T1000 (cell line): ENCODE measurements at regions not wholly inside any gene's neighbourhood (a gene's known extent, or its start where the extent isn't known, plus 50 kb on each side); places are given as distances from the start of the nearest gene placed in this dataset.

ENCODE experiments used
- DNase-seq: peaks from one replicate; lab custom pipeline; 2025; ENCODE audit warnings: mixed read lengths; lab: John Stamatoyannopoulos, UW

DNA sequence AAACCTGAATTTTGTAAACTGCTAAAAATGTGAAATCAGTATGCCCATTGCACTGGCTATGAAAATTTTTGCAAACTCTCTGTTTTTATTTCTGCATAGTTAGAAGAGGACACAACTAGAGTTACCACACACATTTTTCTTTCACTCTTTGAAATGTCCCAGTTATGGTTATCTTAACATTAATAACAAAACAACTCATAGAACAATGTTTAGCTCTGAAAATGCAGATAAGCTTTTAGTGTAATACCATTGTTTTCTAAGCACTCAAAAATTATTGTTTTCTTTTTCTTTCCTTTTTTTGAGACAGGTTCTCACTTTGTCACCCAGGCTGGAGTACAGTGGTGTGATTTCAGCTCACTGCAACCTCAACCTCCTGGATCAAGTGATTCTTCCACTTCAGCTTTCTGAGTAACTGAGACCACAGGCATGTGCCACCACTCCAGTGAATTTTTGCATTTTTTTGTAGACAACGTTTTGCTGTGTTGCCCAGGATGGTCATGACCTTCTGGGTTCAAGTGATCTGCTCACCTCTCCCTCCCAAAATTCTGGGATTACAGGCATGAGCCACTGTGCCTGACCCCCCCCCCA lies 1204.5 kb upstream of the ZEB2 start:
- no peak for DNase-seq

DNA sequence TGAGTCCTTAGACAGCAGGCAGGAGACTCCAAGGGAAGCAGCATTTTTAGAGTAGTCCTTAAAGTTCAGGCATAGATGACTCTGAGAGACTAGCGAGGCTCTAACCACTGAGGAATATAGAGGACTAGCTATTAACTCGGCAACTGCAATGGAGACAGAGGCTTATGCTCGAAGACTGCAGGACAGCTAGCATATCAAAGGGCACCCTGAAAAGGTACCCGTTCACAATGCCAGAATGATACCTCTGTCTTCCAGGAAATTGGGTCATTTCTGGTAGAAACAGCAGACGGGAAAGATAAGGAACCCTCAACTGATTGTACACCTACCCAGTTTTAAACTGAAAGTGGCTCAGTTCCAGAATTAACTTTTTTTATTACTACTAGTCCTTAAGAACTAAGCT lies 1204.0 kb upstream of the ZEB2 start:
- DNase-seq = no peak

DNA sequence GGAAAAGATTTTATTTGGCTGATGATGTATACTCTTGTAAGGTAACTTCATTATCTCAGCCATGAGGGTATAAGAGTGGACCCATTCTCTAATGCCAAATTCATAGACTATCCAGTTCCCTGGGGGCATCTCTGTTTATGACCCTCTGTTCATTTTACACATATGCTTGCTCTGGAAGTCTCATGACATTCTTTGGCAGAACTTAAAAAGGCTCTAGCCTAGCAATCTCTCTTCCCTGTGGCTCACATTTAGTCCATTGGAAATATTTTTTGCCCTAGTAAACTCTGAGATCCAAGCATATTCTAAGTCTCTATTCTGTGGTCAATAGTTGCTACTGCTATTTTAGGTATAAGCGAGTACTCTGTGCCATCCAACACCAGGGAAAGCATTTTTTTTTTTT lies 1201.8 kb upstream of the ZEB2 start:
- DNase-seq = no peak

DNA sequence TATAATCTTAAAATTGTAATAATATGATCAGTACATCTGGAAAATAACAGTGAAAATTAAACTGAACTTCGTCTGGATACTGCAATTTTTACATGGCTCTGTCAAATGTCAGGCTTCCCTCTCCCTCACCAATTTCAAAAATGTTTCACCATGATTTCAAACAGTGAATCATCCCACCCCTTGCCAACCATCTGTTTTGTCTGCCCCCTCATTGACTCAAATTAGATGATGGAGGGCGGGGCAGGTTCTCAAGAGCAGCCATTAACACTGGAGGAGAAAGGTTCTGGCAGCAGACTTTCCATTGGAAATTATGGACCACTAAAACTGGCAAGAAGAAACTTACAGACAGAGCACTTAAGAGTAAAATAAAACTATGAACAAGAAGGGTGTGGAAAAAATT lies 1195.7 kb upstream of the ZEB2 start:
- DNase-seq = no peak

DNA sequence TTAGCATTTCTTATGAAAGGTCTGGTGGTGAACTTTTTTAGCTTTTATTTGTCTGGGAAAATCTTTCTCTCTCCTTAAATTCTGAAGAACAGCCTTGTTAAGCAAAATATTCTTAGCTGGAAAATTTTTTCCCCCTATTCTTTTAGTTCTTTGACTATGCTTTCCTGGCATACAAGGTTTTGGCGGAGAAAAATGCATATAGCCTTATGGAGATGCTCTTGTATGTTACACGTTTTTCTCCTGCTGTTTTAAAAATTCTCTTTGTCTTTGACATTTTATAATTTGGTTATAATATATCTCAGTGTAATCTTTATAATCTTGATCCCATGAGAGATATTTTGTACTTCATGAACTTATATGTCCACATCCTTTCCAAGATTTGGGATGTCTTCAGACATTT lies 1190.4 kb upstream of the ZEB2 start:
- no peak for DNase-seq

DNA sequence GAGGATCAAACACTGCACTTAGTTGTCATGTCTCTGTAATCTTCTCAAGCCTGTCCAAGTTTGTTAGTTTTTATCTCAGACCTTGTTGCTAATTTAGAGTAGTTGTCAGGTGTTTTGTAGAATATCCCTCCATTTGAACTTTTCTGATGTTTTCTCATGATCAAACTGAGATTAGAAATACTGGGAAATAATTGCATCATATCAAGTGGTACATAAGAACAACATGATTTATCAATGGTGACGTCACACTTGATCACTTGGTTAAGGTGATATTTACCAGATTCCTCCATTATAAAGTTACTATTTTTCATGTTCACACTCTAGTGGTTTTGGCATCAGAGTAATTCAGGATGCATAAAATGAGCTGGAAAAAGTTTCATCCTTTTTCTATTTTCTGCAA lies 1182.4 kb upstream of the ZEB2 start:
- DNase-seq = no peak

DNA sequence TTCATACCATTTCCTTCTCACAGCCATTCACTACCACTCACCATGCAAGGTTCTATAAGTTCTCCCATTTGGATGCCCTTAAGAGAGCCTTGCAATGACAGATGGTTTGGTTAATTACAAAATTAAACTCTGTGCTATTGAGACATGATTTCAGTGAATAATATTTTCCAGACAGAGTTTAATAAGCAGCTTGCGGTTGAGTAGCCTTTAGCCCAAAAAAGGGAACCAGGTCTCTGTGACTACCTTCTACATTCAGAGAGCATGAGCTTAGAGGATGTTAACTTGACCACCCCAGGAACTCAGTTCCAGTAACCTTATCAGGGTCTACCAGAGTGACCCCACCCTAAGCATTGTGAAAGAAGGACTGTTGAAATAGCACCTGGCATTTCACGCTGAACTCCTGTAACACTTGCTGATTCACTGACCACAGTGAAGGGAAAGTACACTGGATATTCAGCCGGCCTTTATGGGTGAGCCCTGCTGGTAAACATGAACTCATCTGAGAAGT lies 1173.1 kb upstream of the ZEB2 start:
- DNase-seq = no peak

DNA sequence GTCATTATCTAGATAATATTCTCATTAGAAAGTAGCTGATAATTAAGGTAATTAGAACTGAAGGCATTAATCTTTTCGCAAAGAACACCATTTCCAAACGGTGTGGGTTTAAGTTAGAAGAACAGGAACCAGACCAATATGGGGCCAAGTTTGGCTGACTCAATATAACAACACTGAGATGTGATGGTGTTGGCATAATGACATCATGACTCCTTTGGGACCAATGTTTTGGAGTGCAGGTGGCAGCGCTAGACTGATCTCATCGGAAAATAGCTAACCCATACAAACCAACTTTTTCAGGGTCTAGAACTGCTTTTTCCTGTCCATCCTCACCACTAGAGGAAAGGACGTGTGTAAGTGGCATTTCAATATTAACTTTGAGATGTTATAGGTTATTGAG lies 1171.7 kb upstream of the ZEB2 start:
- DNase-seq = no peak

DNA sequence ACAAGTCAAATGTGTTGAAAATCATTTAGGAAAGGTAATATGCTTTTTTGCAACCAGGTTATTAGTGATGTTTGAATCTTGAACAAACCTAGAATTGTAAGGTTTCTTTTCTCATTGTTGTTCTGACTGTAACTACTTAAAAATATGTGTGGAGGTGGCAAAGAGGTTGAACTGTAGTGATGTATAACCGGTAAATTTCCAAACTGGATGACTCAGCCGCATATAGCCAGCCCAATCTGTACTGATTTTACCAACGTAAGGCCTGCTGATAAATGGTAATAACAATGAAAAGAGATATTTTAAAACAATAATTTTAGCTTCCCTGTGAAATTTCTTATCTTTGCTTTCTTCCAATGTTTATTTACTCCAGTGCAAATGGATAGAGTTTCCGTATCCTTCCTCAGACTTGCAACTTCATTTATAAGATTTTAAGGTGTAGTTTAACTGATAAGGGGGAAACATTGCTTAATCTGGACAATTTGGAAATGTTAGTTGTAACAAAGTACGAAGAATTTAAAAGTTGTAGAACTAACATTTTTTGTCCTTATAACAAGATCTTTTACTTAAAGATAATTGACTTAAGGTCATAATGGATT lies 1170.4 kb upstream of the ZEB2 start:
- no peak for DNase-seq

DNA sequence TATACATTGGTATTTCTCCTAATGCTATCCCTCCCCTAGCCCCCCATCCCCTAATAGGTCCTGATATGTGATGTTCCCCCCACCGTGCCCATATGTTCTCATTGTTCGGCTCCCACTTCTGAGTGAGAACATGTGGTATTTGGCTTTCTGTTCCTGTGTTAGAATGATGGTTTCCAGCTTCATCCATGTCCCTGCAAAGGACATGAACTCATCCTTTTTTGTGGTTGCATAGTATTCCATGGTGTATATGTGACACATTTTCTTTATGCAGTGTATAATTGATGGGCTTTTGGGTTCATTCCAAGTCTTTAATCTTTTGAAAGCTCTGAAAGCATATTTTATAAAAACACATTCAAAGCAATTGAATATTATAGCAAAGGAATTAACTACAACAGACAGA lies 1169.4 kb upstream of the ZEB2 start:
- no peak for DNase-seq

DNA sequence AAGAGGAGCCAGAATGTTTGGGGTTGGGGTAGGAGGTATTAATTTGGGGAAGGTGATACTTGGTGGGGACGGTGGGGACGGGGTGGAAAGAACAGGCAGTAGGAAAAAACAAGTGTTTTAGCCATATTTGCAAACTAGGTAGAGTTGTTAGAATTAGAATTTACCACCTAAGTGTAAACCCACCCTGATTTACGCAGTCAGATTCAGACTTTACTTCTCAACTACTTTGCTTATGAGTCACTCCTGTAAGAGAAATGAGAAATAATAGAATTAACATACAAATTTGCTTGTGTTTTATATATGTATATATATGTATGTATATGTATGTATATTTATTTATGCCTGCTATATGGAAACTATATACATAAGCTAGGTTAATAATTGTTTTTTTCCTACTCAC lies 1168.2 kb upstream of the ZEB2 start:
- DNase-seq = no peak

DNA sequence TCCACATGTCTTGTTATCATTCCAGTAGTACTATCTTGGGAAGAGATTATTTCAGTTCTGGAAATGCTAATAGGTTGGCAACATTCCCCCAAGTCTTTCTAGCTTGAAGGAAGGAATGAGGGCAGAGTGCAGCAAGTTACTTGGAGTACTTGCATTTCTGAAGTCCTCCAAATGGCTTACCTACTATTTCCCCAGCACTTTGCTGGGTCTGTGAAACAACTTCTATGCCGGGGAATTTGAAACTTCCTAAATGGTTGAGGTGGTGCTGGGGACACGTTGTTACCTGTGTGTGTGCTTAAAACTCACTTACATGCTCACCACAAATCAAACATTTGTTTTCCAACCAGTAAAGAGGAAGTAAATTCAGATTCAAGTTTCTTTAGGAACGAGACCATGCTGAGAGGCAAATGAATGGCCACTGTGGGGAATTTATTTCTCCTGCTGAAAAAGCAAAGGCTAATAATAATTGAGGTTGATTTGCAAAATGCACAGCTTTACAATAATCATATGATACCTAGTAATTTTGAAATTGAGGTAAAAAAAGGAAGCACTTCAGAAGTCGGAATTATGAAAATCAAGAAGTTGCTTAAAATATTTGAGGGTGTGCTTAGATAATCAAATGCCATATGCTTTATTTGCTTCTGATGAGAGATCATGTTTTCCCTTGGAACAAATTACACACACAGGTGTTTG lies 1167.7 kb upstream of the ZEB2 start:
- DNase-seq = no peak

DNA sequence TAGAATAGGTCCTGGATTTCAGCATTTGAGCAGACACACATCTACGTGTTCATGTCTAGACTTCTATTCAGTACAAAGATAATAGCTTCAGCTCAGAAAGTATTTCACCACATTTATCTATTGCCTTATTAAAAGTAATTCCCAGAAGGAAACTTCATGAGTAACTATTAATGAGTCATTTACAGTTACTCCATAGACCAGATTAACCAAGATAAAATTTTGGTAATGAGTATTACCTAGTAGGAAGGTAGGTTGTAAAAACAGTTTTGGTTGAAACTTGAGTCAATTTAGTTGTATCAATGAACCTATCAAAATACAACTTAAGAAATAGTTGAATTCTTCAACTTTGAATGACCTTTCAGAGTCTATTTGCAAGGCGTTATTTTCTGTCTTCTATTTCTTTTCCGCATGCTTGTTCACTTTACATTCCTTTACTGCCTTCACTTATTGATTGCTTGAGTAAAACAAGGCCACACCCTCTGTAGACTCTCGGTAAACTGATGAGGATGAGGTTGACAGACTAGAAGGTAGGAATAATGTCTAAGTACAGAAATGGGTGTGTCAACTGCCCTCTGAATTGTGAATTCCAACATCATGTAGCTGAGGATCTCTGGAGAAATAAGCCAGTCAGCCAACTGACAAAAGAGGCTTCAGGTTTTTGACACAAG lies 1165.6 kb upstream of the ZEB2 start:
- no peak for DNase-seq

DNA sequence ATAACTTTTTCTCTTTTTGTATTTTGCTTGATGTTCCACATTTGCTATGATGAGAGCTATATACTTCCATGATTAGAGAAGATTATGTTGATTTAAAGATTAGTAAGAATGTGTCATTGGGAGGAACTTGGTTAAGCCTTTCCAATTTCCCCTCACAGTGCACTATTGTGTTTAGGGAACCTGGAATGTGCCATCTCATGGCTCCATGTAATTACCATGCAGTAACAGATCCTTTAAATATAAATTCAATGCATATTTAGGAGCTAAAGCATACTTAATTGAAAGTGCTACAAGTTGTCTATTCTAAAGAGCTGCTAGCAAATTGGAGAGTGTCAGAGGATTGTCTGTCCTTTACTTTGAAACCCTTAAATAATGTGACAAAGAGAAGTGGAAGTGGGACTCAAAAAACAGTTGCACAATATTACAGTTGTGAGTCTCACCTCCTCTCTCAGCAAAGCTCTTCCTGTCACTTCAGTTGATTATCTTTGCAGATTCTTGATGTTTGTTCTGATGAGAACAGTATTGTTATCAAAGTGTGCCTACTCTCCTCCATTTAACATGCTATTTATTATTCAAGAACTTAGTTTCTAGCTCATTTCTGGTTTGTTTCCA lies 1162.7 kb upstream of the ZEB2 start:
- no peak for DNase-seq

DNA sequence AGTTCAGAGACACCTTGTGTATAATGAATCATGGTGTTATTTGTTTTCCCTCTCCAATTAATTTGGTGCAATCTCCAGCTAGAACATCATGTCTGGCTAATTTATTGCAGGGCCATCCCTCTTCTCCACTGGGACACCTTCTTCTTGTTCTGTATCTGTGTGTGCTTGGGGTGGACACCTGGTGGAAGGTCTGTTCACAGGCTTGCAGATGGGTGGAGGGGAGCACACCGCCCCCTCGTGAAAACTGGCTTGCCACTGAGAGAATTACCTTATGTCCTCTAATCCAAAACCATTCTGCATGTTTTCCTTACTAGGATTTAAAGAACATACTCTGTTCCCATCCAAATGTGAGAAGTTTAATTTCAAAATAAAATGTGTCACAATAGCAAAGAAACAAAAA lies 1160.4 kb upstream of the ZEB2 start:
- DNase-seq = no peak

DNA sequence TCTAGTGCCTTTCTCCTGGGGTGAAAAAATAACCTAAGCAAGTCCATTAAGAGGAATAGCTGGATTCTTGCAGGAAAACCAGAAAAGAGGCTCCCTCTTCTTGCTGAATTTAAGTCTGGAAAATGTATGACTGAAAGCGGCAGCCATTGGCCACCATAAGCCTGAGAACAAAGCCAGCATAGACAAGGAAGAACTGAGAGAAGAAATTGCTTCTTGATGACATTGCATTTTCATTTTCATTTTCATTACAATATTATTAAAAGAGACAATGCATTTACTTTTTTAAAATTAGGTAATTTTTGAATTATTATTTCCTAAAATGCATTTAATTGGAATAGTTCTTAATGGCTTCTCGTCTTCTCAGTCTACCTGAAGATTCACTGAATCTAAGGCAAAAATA lies 1157.5 kb upstream of the ZEB2 start:
- DNase-seq = no peak

DNA sequence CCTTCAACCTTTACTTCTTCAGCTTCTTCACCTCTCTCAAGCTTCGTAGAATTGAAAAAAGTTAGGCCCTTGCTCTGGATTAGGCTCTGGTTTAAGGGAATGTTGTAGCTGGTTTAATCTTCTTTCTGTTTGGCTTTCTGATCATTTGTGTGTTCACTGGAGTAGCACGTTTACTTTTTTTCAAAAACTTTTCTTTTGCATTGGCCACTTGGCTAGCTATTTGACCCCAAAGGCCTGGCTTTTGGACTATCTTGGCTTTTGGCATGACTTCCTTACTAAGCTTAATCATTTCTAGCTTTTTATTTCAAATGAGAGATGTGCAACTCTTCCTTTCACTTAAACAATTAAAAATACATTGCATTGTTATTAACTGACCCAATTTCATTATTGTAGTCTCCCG lies 1154.8 kb upstream of the ZEB2 start:
- no peak for DNase-seq

DNA sequence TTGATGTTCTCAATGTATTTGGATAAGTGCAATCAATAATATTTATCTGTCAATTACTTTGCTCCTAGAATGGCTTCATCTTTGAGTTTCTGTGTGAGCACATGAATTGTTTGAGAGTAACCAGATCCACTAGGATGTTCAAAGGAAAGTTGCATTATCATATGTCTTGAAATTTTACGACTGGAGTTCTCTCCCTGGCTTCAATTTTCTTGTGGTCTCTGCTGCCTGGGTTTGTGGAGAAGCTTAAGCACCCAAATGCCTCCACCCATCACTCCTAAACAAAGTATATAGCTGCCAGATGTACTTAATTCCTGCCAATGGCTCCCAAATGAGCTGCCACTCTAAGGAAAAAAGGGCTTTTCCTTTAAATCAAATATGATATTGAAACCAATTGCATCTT lies 1149.4 kb upstream of the ZEB2 start:
- no peak for DNase-seq

DNA sequence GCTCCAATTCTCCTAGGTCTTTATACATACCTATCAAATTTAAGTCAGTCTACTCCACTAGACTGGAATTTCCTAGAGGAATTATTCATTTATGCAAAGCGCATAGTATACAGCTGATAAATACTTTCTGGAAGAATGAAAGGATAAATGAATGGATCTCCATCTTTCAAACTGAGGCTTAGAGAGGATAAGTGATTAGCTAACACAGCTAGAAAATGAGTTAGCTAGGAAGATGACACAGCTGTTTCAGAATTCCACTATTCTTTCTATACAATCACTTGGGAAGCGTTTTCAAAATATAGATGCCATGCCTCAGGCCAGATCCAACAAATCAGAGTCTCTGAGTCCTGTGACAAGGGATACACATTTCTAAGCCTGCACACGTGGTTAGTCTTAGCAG lies 1146.6 kb upstream of the ZEB2 start:
- no peak for DNase-seq

DNA sequence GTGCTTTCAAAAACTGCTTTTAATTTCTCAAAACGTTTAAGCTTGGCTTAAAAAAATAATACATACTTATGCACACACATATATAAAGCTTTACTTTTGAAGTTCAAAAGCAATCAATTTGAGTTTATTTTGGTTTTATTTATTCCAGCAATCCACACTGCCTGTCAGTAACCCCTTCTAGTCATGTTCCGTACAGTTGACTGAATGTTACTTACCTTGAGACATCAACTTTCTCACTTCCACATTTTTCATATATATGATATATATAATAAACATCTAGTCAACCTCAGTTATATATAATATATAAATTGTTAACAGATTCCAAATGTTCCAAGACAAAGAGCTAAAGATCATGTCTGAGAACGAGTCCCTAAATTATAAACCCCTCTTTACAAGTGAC lies 1137.3 kb upstream of the ZEB2 start:
- no peak for DNase-seq

DNA sequence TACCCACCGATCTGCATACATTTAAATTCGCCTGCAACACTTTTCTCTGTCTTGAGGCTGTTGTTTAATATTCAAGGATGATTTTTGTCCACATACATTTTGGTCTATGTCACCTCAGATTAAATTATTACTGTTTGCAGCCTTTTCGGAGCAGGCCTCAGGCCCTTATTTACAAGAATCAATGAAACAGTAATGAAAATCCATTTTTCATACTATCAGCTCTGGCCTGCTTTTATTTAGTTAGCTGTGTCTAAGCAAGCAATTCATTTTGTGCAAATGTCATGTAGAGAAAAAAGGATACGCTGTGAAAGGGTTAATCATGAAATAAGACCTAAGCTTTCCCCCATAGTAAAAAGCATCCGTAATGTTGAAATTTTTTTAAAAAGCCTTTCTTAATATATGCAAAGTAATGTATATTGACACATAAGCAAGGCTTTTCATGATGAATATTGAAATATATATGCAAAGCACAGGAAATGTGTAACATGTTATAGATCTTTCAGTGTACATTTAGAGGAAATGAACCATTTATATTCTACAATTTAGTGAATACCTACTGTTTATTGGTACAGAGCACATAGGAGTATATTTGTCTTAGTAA lies 1135.3 kb upstream of the ZEB2 start:
- no peak for DNase-seq

DNA sequence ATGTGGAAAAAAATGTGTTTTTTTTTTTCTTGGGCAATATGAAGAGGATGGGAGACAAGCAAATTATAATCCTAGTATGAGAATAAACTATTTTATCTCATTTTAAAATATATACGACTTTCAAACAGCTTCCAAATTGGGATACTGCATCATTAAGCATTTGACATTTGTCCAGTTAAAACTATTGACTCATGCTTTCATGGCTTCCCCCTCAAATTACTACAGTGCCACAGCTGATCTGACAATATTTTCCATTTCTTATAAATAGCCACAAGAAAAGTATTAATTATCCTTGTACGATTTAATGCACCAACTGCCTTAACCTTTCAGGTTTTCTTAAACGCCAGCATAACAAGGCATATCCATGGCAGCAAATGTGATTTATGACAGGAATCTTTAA lies 1134.8 kb upstream of the ZEB2 start:
- DNase-seq = no peak
